GM23338 (cell line): ENCODE measurements at regions not wholly inside any gene's neighbourhood (a gene's known extent, or its start where the extent isn't known, plus 50 kb on each side); places are given as distances from the start of the nearest gene placed in this dataset.

Experiments
- ATAC-seq: fragments of 200-7000 bp; cut with Tn5 transposase; 3 replicates; pipeline ENCODE4 v1.9.1; 2020
- DNase-seq: peaks from one replicate; pipeline ENCODE4 v3.0.0-alpha.2; 2015; ENCODE audit warnings: low spot score
- H2AFZ ChIP-seq: fragments of 200-600 bp; sonication (generic); 2 replicates; pipeline ENCODE4 v1.8.0; 2016; ENCODE audit warnings: antibody characterized with exemption, mild to moderate bottlenecking, moderate library complexity
- H3F3A ChIP-seq: fragments of 200-600 bp; sonication (generic); replicated peaks from 2 replicates; pipeline ENCODE4 v1.8.0; 2017; ENCODE audit warnings: antibody characterized with exemption, mixed run types, low read depth
- H3K27ac ChIP-seq: fragments of 200-600 bp; sonication (generic); 2 replicates; pipeline ENCODE4 v1.6.1; 2016; ENCODE audit warnings: low read depth
- H3K27me3 ChIP-seq: fragments of 200-600 bp; sonication (generic); 2 replicates; pipeline ENCODE4 v1.8.0; 2016; ENCODE audit warnings: mild to moderate bottlenecking, mixed run types, moderate library complexity; ENCODE audit not compliant: insufficient read depth
- H3K36me3 ChIP-seq: fragments of 200-600 bp; sonication (generic); 2 replicates; pipeline ENCODE4 v1.8.0; 2016; ENCODE audit warnings: mild to moderate bottlenecking; ENCODE audit not compliant: insufficient read depth
- H3K4me1 ChIP-seq: fragments of 200-600 bp; sonication (generic); 2 replicates; pipeline ENCODE4 v1.8.0; 2016; ENCODE audit warnings: mild to moderate bottlenecking, moderate library complexity; ENCODE audit not compliant: insufficient read depth
- H3K4me2 ChIP-seq: fragments of 200-600 bp; sonication (generic); 2 replicates; pipeline ENCODE4 v1.7.1; 2017; ENCODE audit warnings: mixed run types
- H3K4me3 ChIP-seq: fragments of 200-600 bp; sonication (generic); 2 replicates; pipeline ENCODE4 v1.6.1; 2016; ENCODE audit warnings: mixed run types
- H3K79me2 ChIP-seq: fragments of 200-600 bp; sonication (generic); replicated peaks from 2 replicates; pipeline ENCODE4 v1.8.0; 2017; ENCODE audit warnings: mild to moderate bottlenecking; ENCODE audit not compliant: insufficient read depth
- H3K9me2 ChIP-seq: fragments of 200-600 bp; sonication (generic); 2 replicates; pipeline ENCODE4 v1.8.0; 2017; ENCODE audit not compliant: insufficient read depth
- H4K20me1 ChIP-seq: fragments of 200-600 bp; sonication (generic); replicated peaks from 2 replicates; pipeline ENCODE4 v1.8.0; 2017; ENCODE audit warnings: mild to moderate bottlenecking; ENCODE audit not compliant: insufficient read depth
- H3K27ac Mint-ChIP-seq: 2 replicates; pipeline ENCODE4 v1.8.0; 2020; ENCODE audit warnings: inconsistent platforms, mild to moderate bottlenecking, moderate library complexity, mixed read lengths
- H3K27me3 Mint-ChIP-seq: 3 replicates; pipeline ENCODE4 v1.8.0; 2022; ENCODE audit warnings: low read depth, mild to moderate bottlenecking, moderate library complexity, mixed read lengths, inconsistent platforms; ENCODE audit not compliant: insufficient read depth, poor library complexity
- H3K36me3 Mint-ChIP-seq: 3 replicates; pipeline ENCODE4 v1.8.0; 2021; ENCODE audit warnings: low read depth, mild to moderate bottlenecking, inconsistent platforms, moderate library complexity, mixed read lengths
- H3K4me1 Mint-ChIP-seq: 3 replicates; pipeline ENCODE4 v1.8.0; 2020; ENCODE audit warnings: mild to moderate bottlenecking, inconsistent platforms, mixed read lengths
- H3K4me3 Mint-ChIP-seq: 3 replicates; pipeline ENCODE4 v1.8.0; 2021; ENCODE audit warnings: moderate library complexity, mild to moderate bottlenecking, inconsistent platforms, mixed read lengths
- H3K9me3 Mint-ChIP-seq: 3 replicates; pipeline ENCODE4 v1.8.0; 2020; ENCODE audit warnings: moderate library complexity, mild to moderate bottlenecking, inconsistent platforms, mixed read lengths
- CREB1 ChIP-seq: fragments of 250-450 bp; sonication (Bioruptor Pico); IDR thresholded peaks from 2 replicates; pipeline ENCODE4 v1.5.0; 2020; ENCODE audit warnings: low read depth, mild to moderate bottlenecking, moderate library complexity
- EZH2 ChIP-seq: fragments of 200-600 bp; sonication (generic); IDR thresholded peaks from one replicate; pipeline ENCODE4 v1.8.0; 2017; ENCODE audit warnings: antibody characterized with exemption, mild to moderate bottlenecking, low read depth; ENCODE audit not compliant: unreplicated experiment
- EZH2phosphoT487 ChIP-seq: fragments of 200-600 bp; sonication (generic); IDR thresholded peaks from one replicate; pipeline ENCODE4 v1.8.1; 2018; ENCODE audit warnings: antibody characterized with exemption; ENCODE audit not compliant: unreplicated experiment
- JUNB ChIP-seq: IDR thresholded peaks from one replicate; pipeline ENCODE4 v1.6.1; 2016; ENCODE audit warnings: antibody characterized with exemption; ENCODE audit not compliant: unreplicated experiment
- NANOG ChIP-seq: IDR thresholded peaks from 2 replicates; pipeline ENCODE4 v1.6.1; 2016; ENCODE audit warnings: antibody characterized with exemption, borderline replicate concordance
- STAT1 ChIP-seq: IDR thresholded peaks from one replicate; pipeline ENCODE4 v1.6.1; 2016; ENCODE audit warnings: antibody characterized with exemption; ENCODE audit not compliant: unreplicated experiment
- ZNF114 ChIP-seq: fragments of 250-450 bp; sonication (Bioruptor Pico); IDR thresholded peaks from 2 replicates; pipeline ENCODE4 v1.5.0; 2020; ENCODE audit warnings: mild to moderate bottlenecking, moderate library complexity
- ZNF331 ChIP-seq: fragments of 250-450 bp; sonication (Bioruptor Pico); IDR thresholded peaks from 2 replicates; pipeline ENCODE4 v1.5.0; 2020; ENCODE audit warnings: low read depth, mild to moderate bottlenecking, moderate library complexity
- TF ChIP-seq, protein P1 (sequence below): IDR thresholded peaks from 2 replicates; pipeline ENCODE4 v1.6.1; 2016; ENCODE audit warnings: antibody characterized with exemption
- TF ChIP-seq, protein P2 (sequence below): IDR thresholded peaks from one replicate; pipeline ENCODE4 v1.6.1; 2018; ENCODE audit warnings: antibody characterized with exemption; ENCODE audit not compliant: unreplicated experiment
- TF ChIP-seq, protein P3 (sequence below): fragments of 250-450 bp; sonication (Bioruptor Pico); IDR thresholded peaks from 2 replicates; pipeline ENCODE4 v1.5.0; 2020; ENCODE audit warnings: mild to moderate bottlenecking, moderate library complexity

DNA sequence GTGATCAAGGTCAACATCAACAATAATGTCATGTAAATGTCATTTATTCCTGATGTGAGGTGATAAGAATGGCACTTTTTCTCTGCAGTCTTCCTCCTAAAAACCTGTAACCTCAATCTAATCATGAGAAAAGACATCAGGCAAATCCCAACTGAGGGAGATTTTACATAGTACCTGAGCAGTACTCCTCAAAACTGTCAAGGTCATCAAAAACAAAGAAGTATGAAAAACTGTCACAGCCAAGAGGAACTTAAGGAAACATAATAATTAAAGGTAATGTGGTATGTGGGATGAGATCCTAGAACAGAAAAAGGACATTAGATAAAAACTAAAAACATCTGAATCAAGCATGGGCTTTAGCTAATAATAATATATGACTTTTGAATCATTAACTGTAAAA, 140.9 kb upstream of the GRM7 start:
- Histone ChIP-seq H3K36me3 (peaks cover 4% of the 10 kb centered on the region; the same call in 1 of the 2 replicates), H3K4me2 (no peak overlapping the region), H3K27me3 (no peaks in the 10 kb centered on the region), H3K27ac (no peak overlapping the region), H3K4me3 (no peak overlapping the region), H4K20me1 (no peaks in the 10 kb centered on the region), H3F3A (no peaks in the 10 kb centered on the region), H2AFZ (no peak overlapping the region), H3K4me1 (no peaks in the 10 kb centered on the region), H3K79me2 (no peaks in the 10 kb centered on the region), H3K9me2 (no peaks in the 10 kb centered on the region)
- peaks cover 24% of the 10 kb centered on the region for H3K36me3 Mint-ChIP-seq
- no peak overlapping the region for H3K27ac Mint-ChIP-seq
- ATAC-seq, result no peak
- H3K27me3 Mint-ChIP-seq, result no peaks in the 10 kb centered on the region
- H3K4me3 Mint-ChIP-seq, result no peak overlapping the region
- H3K9me3 Mint-ChIP-seq, result peaks cover 67% of the 10 kb centered on the region
- no peaks in the 10 kb centered on the region; the same call in 1 of the 3 replicates for H3K4me1 Mint-ChIP-seq
- TF ChIP-seq, protein P1, sequence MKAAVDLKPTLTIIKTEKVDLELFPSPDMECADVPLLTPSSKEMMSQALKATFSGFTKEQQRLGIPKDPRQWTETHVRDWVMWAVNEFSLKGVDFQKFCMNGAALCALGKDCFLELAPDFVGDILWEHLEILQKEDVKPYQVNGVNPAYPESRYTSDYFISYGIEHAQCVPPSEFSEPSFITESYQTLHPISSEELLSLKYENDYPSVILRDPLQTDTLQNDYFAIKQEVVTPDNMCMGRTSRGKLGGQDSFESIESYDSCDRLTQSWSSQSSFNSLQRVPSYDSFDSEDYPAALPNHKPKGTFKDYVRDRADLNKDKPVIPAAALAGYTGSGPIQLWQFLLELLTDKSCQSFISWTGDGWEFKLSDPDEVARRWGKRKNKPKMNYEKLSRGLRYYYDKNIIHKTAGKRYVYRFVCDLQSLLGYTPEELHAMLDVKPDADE, result no peak
- TF ChIP-seq STAT1 (no peak), EZH2phosphoT487 (no peak)
- DNase-seq, result no peak

DNA sequence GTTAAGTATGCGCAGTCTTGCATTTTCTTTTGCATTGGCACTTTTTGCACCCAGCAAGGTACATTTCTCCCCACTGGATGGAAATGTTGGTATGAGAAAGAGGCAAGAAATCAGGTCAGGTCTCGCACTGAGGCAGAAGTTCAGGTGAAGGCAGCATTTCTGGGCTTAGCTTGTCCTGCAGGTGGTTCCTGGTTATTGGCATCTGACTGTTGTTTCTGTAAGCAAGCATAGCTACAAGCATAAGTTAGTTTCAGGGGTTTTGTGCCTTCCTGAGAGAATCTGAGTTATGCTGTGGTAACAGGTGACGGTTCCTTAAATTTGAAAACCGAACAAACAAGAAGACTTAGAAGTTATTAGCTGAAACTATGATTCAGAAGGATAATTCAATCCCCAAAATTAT, 139.4 kb upstream of the GRM7 start:
- H3F3A ChIP-seq, result no peaks in the 10 kb centered on the region
- H3K4me1 Mint-ChIP-seq, result no peaks in the 10 kb centered on the region
- no peak overlapping the region for H3K27ac ChIP-seq
- H3K4me3 ChIP-seq, result no peak overlapping the region
- peaks cover 24% of the 10 kb centered on the region for H3K36me3 Mint-ChIP-seq
- ATAC-seq (no peak), DNase-seq (no peak)
- H2AFZ ChIP-seq, result no peak overlapping the region
- H3K27me3 ChIP-seq, result no peaks in the 10 kb centered on the region
- peaks cover 64% of the 10 kb centered on the region for H3K9me3 Mint-ChIP-seq
- H3K4me2 ChIP-seq, result no peak overlapping the region
- no peaks in the 10 kb centered on the region for H3K4me1 ChIP-seq
- H4K20me1 ChIP-seq, result no peaks in the 10 kb centered on the region
- H3K36me3 ChIP-seq, result no peaks in the 10 kb centered on the region; the same call in 1 of the 2 replicates
- no peak overlapping the region for H3K4me3 Mint-ChIP-seq
- H3K79me2 ChIP-seq, result no peaks in the 10 kb centered on the region
- H3K27me3 Mint-ChIP-seq, result no peaks in the 10 kb centered on the region
- H3K9me2 ChIP-seq, result no peaks in the 10 kb centered on the region
- H3K27ac Mint-ChIP-seq, result no peak overlapping the region
- TF ChIP-seq CREB1 (CRISPR knock-in tag), result no peak
- no peak for TF ChIP-seq NANOG
- TF ChIP-seq, protein P1, result no peak
- TF ChIP-seq EZH2, result no peak
- TF ChIP-seq, protein P2, sequence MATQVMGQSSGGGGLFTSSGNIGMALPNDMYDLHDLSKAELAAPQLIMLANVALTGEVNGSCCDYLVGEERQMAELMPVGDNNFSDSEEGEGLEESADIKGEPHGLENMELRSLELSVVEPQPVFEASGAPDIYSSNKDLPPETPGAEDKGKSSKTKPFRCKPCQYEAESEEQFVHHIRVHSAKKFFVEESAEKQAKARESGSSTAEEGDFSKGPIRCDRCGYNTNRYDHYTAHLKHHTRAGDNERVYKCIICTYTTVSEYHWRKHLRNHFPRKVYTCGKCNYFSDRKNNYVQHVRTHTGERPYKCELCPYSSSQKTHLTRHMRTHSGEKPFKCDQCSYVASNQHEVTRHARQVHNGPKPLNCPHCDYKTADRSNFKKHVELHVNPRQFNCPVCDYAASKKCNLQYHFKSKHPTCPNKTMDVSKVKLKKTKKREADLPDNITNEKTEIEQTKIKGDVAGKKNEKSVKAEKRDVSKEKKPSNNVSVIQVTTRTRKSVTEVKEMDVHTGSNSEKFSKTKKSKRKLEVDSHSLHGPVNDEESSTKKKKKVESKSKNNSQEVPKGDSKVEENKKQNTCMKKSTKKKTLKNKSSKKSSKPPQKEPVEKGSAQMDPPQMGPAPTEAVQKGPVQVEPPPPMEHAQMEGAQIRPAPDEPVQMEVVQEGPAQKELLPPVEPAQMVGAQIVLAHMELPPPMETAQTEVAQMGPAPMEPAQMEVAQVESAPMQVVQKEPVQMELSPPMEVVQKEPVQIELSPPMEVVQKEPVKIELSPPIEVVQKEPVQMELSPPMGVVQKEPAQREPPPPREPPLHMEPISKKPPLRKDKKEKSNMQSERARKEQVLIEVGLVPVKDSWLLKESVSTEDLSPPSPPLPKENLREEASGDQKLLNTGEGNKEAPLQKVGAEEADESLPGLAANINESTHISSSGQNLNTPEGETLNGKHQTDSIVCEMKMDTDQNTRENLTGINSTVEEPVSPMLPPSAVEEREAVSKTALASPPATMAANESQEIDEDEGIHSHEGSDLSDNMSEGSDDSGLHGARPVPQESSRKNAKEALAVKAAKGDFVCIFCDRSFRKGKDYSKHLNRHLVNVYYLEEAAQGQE, result no peak
- no peak for TF ChIP-seq JUNB
- TF ChIP-seq ZNF331, result no peak
- TF ChIP-seq EZH2phosphoT487, result no peak
- TF ChIP-seq ZNF114 (CRISPR knock-in tag), result no peak
- TF ChIP-seq, protein P3, sequence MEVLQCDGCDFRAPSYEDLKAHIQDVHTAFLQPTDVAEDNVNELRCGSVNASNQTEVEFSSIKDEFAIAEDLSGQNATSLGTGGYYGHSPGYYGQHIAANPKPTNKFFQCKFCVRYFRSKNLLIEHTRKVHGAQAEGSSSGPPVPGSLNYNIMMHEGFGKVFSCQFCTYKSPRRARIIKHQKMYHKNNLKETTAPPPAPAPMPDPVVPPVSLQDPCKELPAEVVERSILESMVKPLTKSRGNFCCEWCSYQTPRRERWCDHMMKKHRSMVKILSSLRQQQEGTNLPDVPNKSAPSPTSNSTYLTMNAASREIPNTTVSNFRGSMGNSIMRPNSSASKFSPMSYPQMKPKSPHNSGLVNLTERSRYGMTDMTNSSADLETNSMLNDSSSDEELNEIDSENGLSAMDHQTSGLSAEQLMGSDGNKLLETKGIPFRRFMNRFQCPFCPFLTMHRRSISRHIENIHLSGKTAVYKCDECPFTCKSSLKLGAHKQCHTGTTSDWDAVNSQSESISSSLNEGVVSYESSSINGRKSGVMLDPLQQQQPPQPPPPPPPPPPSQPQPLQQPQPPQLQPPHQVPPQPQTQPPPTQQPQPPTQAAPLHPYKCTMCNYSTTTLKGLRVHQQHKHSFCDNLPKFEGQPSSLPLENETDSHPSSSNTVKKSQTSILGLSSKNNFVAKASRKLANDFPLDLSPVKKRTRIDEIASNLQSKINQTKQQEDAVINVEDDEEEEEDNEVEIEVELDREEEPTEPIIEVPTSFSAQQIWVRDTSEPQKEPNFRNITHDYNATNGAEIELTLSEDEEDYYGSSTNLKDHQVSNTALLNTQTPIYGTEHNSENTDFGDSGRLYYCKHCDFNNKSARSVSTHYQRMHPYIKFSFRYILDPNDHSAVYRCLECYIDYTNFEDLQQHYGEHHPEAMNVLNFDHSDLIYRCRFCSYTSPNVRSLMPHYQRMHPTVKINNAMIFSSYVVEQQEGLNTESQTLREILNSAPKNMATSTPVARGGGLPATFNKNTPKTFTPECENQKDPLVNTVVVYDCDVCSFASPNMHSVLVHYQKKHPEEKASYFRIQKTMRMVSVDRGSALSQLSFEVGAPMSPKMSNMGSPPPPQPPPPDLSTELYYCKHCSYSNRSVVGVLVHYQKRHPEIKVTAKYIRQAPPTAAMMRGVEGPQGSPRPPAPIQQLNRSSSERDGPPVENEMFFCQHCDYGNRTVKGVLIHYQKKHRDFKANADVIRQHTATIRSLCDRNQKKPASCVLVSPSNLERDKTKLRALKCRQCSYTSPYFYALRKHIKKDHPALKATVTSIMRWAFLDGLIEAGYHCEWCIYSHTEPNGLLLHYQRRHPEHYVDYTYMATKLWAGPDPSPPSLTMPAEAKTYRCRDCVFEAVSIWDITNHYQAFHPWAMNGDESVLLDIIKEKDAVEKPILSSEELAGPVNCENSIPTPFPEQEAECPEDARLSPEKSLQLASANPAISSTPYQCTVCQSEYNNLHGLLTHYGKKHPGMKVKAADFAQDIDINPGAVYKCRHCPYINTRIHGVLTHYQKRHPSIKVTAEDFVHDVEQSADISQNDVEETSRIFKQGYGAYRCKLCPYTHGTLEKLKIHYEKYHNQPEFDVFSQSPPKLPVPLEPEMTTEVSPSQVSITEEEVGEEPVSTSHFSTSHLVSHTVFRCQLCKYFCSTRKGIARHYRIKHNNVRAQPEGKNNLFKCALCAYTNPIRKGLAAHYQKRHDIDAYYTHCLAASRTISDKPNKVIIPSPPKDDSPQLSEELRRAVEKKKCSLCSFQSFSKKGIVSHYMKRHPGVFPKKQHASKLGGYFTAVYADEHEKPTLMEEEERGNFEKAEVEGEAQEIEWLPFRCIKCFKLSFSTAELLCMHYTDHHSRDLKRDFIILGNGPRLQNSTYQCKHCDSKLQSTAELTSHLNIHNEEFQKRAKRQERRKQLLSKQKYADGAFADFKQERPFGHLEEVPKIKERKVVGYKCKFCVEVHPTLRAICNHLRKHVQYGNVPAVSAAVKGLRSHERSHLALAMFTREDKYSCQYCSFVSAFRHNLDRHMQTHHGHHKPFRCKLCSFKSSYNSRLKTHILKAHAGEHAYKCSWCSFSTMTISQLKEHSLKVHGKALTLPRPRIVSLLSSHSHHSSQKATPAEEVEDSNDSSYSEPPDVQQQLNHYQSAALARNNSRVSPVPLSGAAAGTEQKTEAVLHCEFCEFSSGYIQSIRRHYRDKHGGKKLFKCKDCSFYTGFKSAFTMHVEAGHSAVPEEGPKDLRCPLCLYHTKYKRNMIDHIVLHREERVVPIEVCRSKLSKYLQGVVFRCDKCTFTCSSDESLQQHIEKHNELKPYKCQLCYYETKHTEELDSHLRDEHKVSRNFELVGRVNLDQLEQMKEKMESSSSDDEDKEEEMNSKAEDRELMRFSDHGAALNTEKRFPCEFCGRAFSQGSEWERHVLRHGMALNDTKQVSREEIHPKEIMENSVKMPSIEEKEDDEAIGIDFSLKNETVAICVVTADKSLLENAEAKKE (CRISPR knock-in tag), result no peak
